Stimulated activated CD4-positive, alpha-beta T cell treated with anti-CD3 and anti-CD28 coated beads, Interleukin-4, amount 100 ng/mL, for 24 hours (primary cell): ENCODE measurements at regions not wholly inside any gene's neighbourhood (a gene's known extent, or its start where the extent isn't known, plus 50 kb on each side); places are given as distances from the start of the nearest gene placed in this dataset.
"Not testable (repeated sequence)": the region's sequence is repeated elsewhere in the genome, so short reads cannot be mapped to it uniquely, and the experiment has no call there.

Source experiments
- DNase-seq: peaks from one replicate; pipeline ENCODE4 v3.0.0-alpha.2; 2020

- DNase-seq: no peak
These were observed 52.6 kb upstream of the AGA start for GRCh38 chr4:177494791-177495190.

GRCh38 chr4:177495626-177496025 is 53.4 kb upstream of the AGA start:
- not testable (repeated sequence) for DNase-seq

GRCh38 chr4:177499537-177499936 is 57.3 kb upstream of the AGA start:
- DNase-seq: no peak

GRCh38 chr4:177505171-177505615 is 63.0 kb upstream of the AGA start:
- DNase-seq: no peak

DNA sequence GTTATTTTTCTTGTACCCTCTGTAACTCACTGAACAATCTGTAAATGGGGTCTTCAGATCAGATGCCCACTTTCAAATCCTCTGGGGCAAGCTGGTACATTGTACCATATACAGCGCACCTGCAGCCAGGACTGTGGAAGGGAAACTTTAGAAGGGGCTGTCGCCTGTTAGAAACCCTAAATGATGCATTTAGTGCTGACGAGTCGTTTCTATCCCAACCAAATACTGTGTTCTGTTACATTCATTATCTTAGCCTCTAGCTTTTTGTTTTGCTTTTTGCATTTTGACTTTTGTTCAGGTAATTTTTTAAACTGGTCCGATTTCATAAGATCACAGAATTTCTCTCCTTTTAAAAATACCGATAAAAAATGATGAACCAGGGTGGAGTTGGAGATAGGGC is 66.4 kb upstream of the AGA start:
- no peak for DNase-seq

GRCh38 chr4:177509226-177509745 is 67.0 kb upstream of the AGA start:
- DNase-seq: no peak

GRCh38 chr4:177511611-177512010 is 69.4 kb upstream of the AGA start:
- no peak for DNase-seq

DNA sequence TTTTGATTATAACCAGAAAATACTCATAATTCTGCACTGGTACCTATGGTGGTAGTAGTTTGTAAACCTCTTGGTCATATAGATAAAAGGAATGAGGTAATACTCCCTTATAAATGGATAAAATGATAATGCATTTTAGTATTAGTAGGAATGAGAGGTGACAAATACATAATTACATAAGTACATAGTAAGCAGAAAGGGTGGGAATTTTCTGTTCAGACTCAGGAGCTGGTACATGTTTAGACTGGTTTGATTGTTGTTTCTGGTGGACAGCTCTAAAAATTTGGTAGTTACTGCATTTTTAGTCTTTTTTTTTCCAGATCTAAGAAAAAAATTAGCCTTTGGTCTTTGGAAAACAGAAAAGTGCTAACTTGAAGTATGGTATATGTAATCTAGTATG is 70.4 kb upstream of the AGA start:
- DNase-seq: no peak

DNA sequence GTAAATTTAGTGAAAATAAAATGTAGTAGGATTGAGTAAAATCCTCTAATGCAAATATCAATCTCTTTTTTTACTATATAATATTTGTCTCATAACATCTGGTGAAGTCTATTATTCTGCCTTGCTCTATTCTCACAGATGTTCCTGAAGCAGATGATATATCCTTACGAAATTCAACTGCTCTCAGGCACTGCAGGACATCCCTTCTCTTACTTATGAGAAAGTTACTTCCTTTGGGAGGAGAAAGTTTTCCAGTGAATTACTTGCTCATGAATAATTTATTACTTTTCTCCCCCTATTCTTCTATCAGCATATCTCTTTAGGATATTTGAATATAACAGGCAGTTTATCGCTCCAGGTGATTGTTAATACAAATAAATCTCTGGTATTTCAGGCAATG is 75.6 kb upstream of the AGA start:
- no peak for DNase-seq

- DNase-seq: no peak
These were observed 77.4 kb upstream of the AGA start for GRCh38 chr4:177519481-177520260.

GRCh38 chr4:177528620-177529019 is 86.4 kb upstream of the AGA start:
- no peak for DNase-seq

GRCh38 chr4:177530561-177530960 is 88.3 kb upstream of the AGA start:
- no peak for DNase-seq

DNA sequence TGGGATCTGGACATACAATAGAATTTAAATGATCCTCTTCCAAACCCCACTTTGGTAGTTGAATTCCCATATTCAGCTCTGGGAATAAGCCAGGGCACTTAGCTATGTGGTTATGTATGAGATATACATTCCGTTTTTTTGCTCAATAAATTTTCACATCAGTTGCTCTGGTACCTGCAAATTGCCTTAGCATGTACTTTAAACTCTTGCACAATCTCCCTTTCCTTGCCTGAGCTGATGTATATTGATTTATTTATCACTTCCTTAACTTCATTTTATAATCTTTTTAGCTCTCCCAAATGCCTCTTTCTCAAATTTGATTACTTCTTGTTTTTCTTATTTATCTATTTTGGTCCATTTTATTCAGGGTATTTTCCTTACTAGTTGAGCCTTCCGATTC is 90.1 kb upstream of the AGA start:
- no peak for DNase-seq

- DNase-seq: not testable (repeated sequence)
These were observed 92.6 kb upstream of the AGA start for GRCh38 chr4:177534841-177535240.

- no peak for DNase-seq
These were observed 104.5 kb upstream of the AGA start for GRCh38 chr4:177546745-177547144.

- DNase-seq: no peak
These were observed 105.7 kb upstream of the AGA start for GRCh38 chr4:177547985-177548384.

DNA sequence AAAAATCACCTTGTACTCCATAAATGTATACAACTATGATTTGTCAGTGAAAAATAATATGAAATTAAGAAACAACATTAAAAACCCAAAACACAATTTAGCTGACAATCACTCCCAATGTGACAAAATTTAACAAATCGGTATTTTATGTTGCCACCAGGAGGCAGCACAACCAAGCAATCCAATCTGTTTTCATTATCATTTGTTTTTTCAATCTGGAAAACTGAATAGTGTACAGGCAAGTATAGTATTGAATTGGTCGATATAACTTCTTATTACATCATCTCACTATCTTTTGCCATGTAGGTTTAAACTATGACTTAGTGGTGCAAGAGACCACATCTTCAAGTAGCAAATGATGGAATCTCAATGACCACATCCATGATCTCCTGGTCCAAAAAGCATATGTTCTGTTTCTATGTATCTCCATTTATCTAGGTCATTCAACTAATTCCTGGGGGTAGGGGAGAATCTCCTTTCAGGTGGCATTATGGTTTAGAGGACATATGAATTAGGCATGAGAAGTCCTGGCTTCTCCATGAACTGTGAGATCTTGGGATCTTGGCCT is 112.9 kb upstream of the AGA start:
- peak; percentile 7 for DNase-seq

DNA sequence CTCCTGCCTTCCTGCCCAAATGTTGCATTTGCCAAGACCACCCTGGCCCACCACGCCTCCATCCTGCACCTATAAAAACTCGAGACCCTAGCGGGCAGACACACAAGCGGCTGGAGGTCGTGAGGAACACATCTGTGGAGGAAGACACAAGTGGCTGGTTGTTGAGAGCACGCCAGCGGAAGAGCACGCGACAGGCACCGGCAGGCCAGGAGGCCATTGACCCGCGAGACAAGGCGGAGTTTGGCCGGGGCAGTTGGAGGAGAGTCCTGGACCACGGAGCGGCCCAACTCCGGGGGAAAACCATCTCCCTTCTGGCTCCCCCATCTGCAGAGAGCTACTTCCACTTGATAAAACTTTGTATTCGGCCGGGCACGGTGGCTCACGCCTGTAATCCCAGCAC is 115.2 kb upstream of the AGA start:
- DNase-seq: no peak

GRCh38 chr4:177558995-177559394 is 116.8 kb upstream of the AGA start:
- DNase-seq: no peak

GRCh38 chr4:177562163-177562562 is 119.9 kb upstream of the AGA start:
- no peak for DNase-seq

GRCh38 chr4:177562859-177563258 is 120.6 kb upstream of the AGA start:
- no peak for DNase-seq

DNA sequence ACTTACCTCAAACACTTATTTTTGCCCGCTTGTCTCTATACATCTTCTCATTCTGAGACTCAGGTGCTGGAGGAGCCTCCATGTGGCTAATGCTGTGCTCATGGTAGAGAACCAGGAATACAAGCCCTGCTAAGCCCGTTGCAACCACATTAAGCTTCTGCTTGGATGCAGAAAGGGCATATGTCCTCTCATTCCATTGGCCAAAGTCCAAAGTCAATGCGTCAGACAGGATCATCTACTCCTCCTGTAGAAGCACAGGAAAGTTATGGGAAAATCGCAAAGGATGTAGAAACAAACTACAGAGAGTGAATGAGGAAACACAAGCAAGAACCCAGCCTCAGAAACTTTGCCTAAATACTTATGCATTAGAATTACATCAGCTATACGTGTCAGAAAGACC is 124.5 kb upstream of the AGA start:
- no peak for DNase-seq

- DNase-seq: no peak
These were observed 126.7 kb upstream of the AGA start for GRCh38 chr4:177568931-177569330.

DNA sequence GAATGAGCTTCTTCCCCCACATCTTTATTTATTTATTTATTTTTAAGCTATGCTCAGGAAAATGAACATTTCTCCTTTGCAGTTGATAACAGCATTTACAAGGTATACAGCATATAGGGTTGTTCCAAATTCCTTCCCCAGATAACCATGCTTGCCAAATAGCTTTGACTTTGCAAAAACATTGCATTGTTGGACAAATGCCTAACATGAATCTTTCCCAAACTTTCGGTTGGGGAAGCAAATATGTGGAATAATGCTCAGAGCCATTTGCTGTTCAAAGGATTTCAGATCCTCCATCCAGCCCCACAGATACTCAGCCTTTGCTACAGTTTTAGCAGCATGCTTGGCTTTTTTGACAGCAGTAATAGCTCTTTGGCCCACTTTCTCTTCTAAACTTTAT is 127.2 kb upstream of the AGA start:
- no peak for DNase-seq

DNA sequence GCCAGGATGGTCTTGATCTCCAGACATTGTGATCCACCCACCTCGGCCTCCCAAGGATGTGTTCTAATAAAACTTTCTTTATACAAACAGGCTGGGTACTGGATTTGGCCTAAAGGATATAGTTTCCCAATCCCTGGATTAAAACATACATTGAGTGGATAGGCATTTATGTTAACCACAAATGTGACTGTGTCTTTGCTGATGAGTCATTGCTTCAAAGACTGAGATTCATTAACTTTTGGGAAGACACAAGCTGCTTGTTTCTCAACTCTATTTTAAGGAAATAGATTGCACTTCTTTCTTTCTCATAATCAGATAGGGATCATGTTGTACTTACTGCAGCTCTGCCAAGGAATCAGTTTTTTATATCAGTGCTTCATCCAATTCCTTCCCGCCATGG is 131.3 kb upstream of the AGA start:
- DNase-seq: no peak
